H1 (cell line): ENCODE measurements at regions not wholly inside any gene's neighbourhood (a gene's known extent, or its start where the extent isn't known, plus 50 kb on each side); places are given as distances from the start of the nearest gene placed in this dataset.

Experiments used
- CTCF ChIA-PET: fragments of 300-600 bp; sonication (Branson Sonifier 250); formaldehyde crosslinking; loops from one replicate; lab custom pipeline; 2021; ENCODE audit not compliant: partially characterized antibody; lab: Charles Lee
- POLR2A ChIA-PET: fragments of 300-600 bp; sonication (Branson Sonifier 250); formaldehyde crosslinking; loops from one replicate; lab custom pipeline; 2021; ENCODE audit warnings: inconsistent platforms; ENCODE audit not compliant: partially characterized antibody; lab: Charles Lee
- DNase-seq, 2 experiments: peaks; one replicate each; pipeline versions ENCODE4 v3.0.0 to v3.0.0-alpha.2; 2010 to 2022; ENCODE audit warnings: low spot score in 2 of 2, low read depth in 1 of 2, mixed read lengths in 1 of 2
- FAIRE-seq: peaks from 2 replicates; lab custom pipeline; 2011; peaks lifted over from hg19 to GRCh38; lab: Jason Lieb, UNC
- H2AFZ ChIP-seq: 2 replicates; pipeline ENCODE4 v1.8.1; 2012; ENCODE audit warnings: low read length, inconsistent platforms
- H2AK5ac ChIP-seq: 2 replicates; pipeline ENCODE4 v1.6.1; 2013; ENCODE audit warnings: low read depth, low read length
- H2BK120ac ChIP-seq: replicated peaks from 2 replicates; pipeline ENCODE3; 2013; ENCODE audit warnings: low read depth, low read length, inconsistent platforms
- H2BK12ac ChIP-seq: 2 replicates; pipeline ENCODE4 v1.6.1; 2013; ENCODE audit warnings: low read depth, low read length
- H2BK15ac ChIP-seq: 2 replicates; pipeline ENCODE4 v1.6.1; 2013; ENCODE audit warnings: low read length
- H2BK20ac ChIP-seq: 2 replicates; pipeline ENCODE4 v1.6.1; 2013; ENCODE audit warnings: low read length
- H2BK5ac ChIP-seq: 2 replicates; pipeline ENCODE4 v1.6.1; 2013; ENCODE audit warnings: low read depth, low read length
- H3K14ac ChIP-seq: 2 replicates; pipeline ENCODE4 v1.6.1; 2013; ENCODE audit warnings: inconsistent platforms; ENCODE audit not compliant: insufficient read length
- H3K18ac ChIP-seq: 2 replicates; pipeline ENCODE4 v1.6.1; 2013; ENCODE audit warnings: low read length; ENCODE audit errors: extremely low read depth
- H3K23ac ChIP-seq: 2 replicates; pipeline ENCODE4 v1.6.1; 2013; ENCODE audit warnings: inconsistent platforms; ENCODE audit not compliant: insufficient read length
- H3K23me2 ChIP-seq: 2 replicates; pipeline ENCODE4 v1.6.1; 2013; ENCODE audit warnings: low read depth, low read length
- H3K27ac ChIP-seq: 2 replicates; pipeline ENCODE4 v1.6.1; 2011; ENCODE audit warnings: low read depth, low read length, inconsistent platforms
- H3K27me3 ChIP-seq, 4 experiments: replicated peaks in 1 of 4; 1 replicate in 1 of 4; 2 replicates in 3 of 4; pipeline versions ENCODE4 v1.6.1 to v1.8.1; 2011 to 2013; ENCODE audit warnings: low read length in 3 of 4, mild to moderate bottlenecking in 3 of 4, inconsistent platforms in 2 of 4, mixed read lengths in 2 of 4, moderate library complexity in 1 of 4; ENCODE audit not compliant: control insufficient read depth in 3 of 4, insufficient read depth in 3 of 4; ENCODE audit errors: extremely low read depth in 1 of 4
- H3K36me3 ChIP-seq, 4 experiments: 2 replicates each; pipeline versions ENCODE4 v1.6.1 to v1.8.1; 2011 to 2013; ENCODE audit warnings: mild to moderate bottlenecking in 4 of 4, low read length in 3 of 4, moderate library complexity in 2 of 4, control low read depth in 1 of 4, inconsistent platforms in 1 of 4; ENCODE audit not compliant: insufficient read depth in 4 of 4, control insufficient read depth in 2 of 4
- H3K4ac ChIP-seq: replicated peaks from 2 replicates; pipeline ENCODE3; 2013; ENCODE audit warnings: low read length, low read depth, mixed read lengths, inconsistent platforms; ENCODE audit not compliant: insufficient read length
- H3K4me1 ChIP-seq, 4 experiments: replicated peaks in 1 of 4; 1 replicate in 1 of 4; 2 replicates in 3 of 4; pipeline versions ENCODE4 v1.6.1 to v1.8.1; 2011 to 2013; ENCODE audit warnings: low read length in 3 of 4, inconsistent platforms in 2 of 4, mixed read lengths in 1 of 4; ENCODE audit not compliant: insufficient read depth in 4 of 4, control insufficient read depth in 3 of 4
- H3K4me2 ChIP-seq, 2 experiments: 2 replicates each; pipeline versions ENCODE4 v1.6.1 to v1.8.1; 2011 to 2013; ENCODE audit warnings: low read depth in 2 of 2, low read length in 2 of 2, control low read depth in 1 of 2, inconsistent platforms in 1 of 2, mild to moderate bottlenecking in 1 of 2; ENCODE audit not compliant: insufficient read depth in 1 of 2
- H3K4me3 ChIP-seq, 4 experiments: fragments of 200-600, 300-600 bp in 1 of 4; sonication (generic), shearing (Covaris generic), sonication (Bioruptor Twin) in 1 of 4; 2 replicates each; pipeline versions ENCODE4 v1.5.1 to v1.8.1; 2011 to 2016; ENCODE audit warnings: low read length in 4 of 4, low read depth in 3 of 4, control low read depth in 2 of 4, inconsistent platforms in 2 of 4, mild to moderate bottlenecking in 2 of 4, mixed read lengths in 1 of 4, moderate library complexity in 1 of 4; ENCODE audit not compliant: insufficient read depth in 2 of 4; ENCODE audit errors: extremely low read depth in 1 of 4
- H3K56ac ChIP-seq: replicated peaks from 2 replicates; pipeline ENCODE3; 2013; ENCODE audit warnings: low read depth, mild to moderate bottlenecking, mixed read lengths, low read length, inconsistent platforms; ENCODE audit not compliant: insufficient read length
- H3K79me1 ChIP-seq: 2 replicates; pipeline ENCODE4 v1.6.1; 2013; ENCODE audit warnings: low read depth, low read length, control low read depth
- H3K79me2 ChIP-seq, 2 experiments: 2 replicates each; pipeline versions ENCODE4 v1.6.1 to v1.8.1; 2012 to 2013; ENCODE audit warnings: low read length in 2 of 2, mild to moderate bottlenecking in 2 of 2, inconsistent platforms in 1 of 2; ENCODE audit not compliant: insufficient read depth in 2 of 2, control insufficient read depth in 1 of 2
- H3K9ac ChIP-seq, 4 experiments: replicated peaks in 1 of 4; 1 replicate in 1 of 4; 2 replicates in 3 of 4; pipeline versions ENCODE4 v1.6.1 to v1.8.1; 2011 to 2013; ENCODE audit warnings: low read depth in 3 of 4, low read length in 3 of 4, control low read depth in 2 of 4, mild to moderate bottlenecking in 2 of 4, moderate library complexity in 2 of 4, inconsistent platforms in 1 of 4; ENCODE audit errors: extremely low read depth in 1 of 4
- H3K9me3 ChIP-seq, 2 experiments: 2 replicates each; pipeline versions ENCODE4 v1.6.1 to v1.8.1; 2012 to 2013; ENCODE audit warnings: mild to moderate bottlenecking in 2 of 2, moderate library complexity in 2 of 2, control low read depth in 1 of 2, inconsistent platforms in 1 of 2, low read depth in 1 of 2, low read length in 1 of 2, mixed read lengths in 1 of 2; ENCODE audit not compliant: insufficient read depth in 2 of 2
- H4K20me1 ChIP-seq, 2 experiments: replicated peaks in 1 of 2; 2 replicates each; pipeline versions ENCODE3 to v1.8.1; 2011 to 2013; ENCODE audit warnings: inconsistent platforms in 2 of 2, low read length in 2 of 2, mild to moderate bottlenecking in 1 of 2; ENCODE audit not compliant: insufficient read depth in 2 of 2, control insufficient read depth in 1 of 2
- H4K5ac ChIP-seq: 2 replicates; pipeline ENCODE4 v1.6.1; 2013; ENCODE audit warnings: low read length, low read depth, mixed read lengths, inconsistent platforms; ENCODE audit not compliant: insufficient read length
- H4K8ac ChIP-seq: 2 replicates; pipeline ENCODE4 v1.8.0; 2013; ENCODE audit warnings: mild to moderate bottlenecking, moderate library complexity, low read length, inconsistent platforms; ENCODE audit not compliant: insufficient read depth; ENCODE audit errors: extremely low read depth
- H4K91ac ChIP-seq: replicated peaks from 2 replicates; pipeline ENCODE3; 2013; ENCODE audit warnings: low read length, mixed read lengths, inconsistent platforms; ENCODE audit not compliant: insufficient read length
- CEBPB ChIP-seq: IDR thresholded peaks from 2 replicates; pipeline ENCODE4 v1.6.1; 2012; ENCODE audit warnings: low read depth, low read length
- HDAC2 ChIP-seq, 2 experiments: fragments of 300-600 bp in 1 of 2; sonication (generic) in 1 of 2; IDR thresholded peaks; 2 replicates each; pipeline ENCODE4 v1.6.1; 2011 to 2012; ENCODE audit warnings: low read depth in 2 of 2, low read length in 2 of 2, mild to moderate bottlenecking in 2 of 2, moderate library complexity in 2 of 2, borderline replicate concordance in 1 of 2, inconsistent platforms in 1 of 2
- POLR2AphosphoS5 ChIP-seq: IDR thresholded peaks from 2 replicates; pipeline ENCODE4 v1.6.1; 2011; ENCODE audit warnings: low read depth, low read length
- SAP30 ChIP-seq: fragments of 300-600 bp; sonication (generic); IDR thresholded peaks from 2 replicates; pipeline ENCODE4 v1.7.1; 2012; ENCODE audit warnings: low read length, moderate library complexity, mild to moderate bottlenecking, inconsistent platforms; ENCODE audit not compliant: insufficient read depth, insufficient replicate concordance
- SIX5 ChIP-seq: IDR thresholded peaks from 2 replicates; pipeline ENCODE4 v1.6.1; 2011; ENCODE audit warnings: mild to moderate bottlenecking, low read depth, low read length
- SRF ChIP-seq: IDR thresholded peaks from 2 replicates; pipeline ENCODE4 v1.6.1; 2011; ENCODE audit warnings: mild to moderate bottlenecking, low read depth, low read length, moderate library complexity
- SUZ12 ChIP-seq: fragments of 200-600 bp; sonication (generic); IDR thresholded peaks from 2 replicates; pipeline ENCODE4 v1.6.1; 2012; ENCODE audit warnings: mild to moderate bottlenecking, inconsistent platforms, low read length, moderate library complexity, mixed read lengths
- TAF1 ChIP-seq: IDR thresholded peaks from 2 replicates; pipeline ENCODE4 v1.6.1; 2011; ENCODE audit warnings: mild to moderate bottlenecking, low read depth, low read length
- WGBS, 2 experiments: shearing (Covaris generic) in 1 of 2; methylation state at CpG; one replicate each; pipeline versions ENCODE4 v1.1.6 to v1.1.7; 2013 to 2015; ENCODE audit warnings: low lambda C conversion rate in 2 of 2, mixed read lengths in 2 of 2, inconsistent platforms in 1 of 2, low coverage in 1 of 2, missing lambda C conversion rate in 1 of 2; ENCODE audit not compliant: insufficient replicate concordance in 2 of 2, insufficient coverage in 1 of 2, insufficient read length in 1 of 2; ENCODE audit errors: extremely low coverage in 1 of 2, missing lambda C conversion rate in 1 of 2; 5-methylcytosine and 5-hydroxymethylcytosine counted together
- TF ChIP-seq, protein P1 (sequence below): IDR thresholded peaks from 2 replicates; pipeline ENCODE4 v1.6.1; 2011; ENCODE audit warnings: low read depth, mild to moderate bottlenecking, low read length; ENCODE audit not compliant: insufficient read depth

DNA sequence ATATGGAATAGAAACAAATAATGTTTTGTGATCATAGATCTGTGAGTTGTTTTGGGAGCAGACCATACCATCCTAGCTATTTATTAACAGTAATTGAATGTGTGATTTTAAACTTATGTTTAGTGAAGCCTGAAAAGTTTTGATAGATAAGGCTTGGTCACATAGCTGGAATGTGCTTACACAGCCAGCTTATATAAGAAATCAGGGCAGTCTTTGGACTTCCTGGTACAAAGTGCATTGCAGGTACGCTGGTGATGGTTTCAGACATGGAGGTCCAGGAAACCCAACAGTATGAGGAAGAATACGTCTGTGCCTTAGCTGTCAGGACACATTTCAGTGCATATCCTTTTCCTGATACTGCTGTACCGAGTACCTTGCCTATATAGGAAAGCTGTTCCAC, 2316.2 kb upstream of the PCDH20 start:
- no peak overlapping the region for H3K56ac ChIP-seq
- no peak overlapping the region for H2BK120ac ChIP-seq

More for the DNA sequence above, 2316.2 kb upstream of the PCDH20 start:
- TF ChIP-seq HDAC2 (IDR thresholded peaks at IDR 0.05; ENCODE audit: borderline replicate concordance in 1 of 2, low read depth in 2 of 2, low read length in 2 of 2) (no peak), SAP30 (no peak), CEBPB (no peak), SIX5 (no peak), POLR2AphosphoS5 (no peak), SRF (no peak), TAF1 (no peak), SUZ12 (no peak)
- TF ChIP-seq, protein P1, sequence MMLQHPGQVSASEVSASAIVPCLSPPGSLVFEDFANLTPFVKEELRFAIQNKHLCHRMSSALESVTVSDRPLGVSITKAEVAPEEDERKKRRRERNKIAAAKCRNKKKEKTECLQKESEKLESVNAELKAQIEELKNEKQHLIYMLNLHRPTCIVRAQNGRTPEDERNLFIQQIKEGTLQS = no peak
- no peak overlapping the region for H2BK12ac ChIP-seq
- no peak for DNase-seq
- H3K9me3 ChIP-seq = no peaks in the 10 kb centered on the region
- no peak overlapping the region for H2BK20ac ChIP-seq
- no peak overlapping the region for H3K27ac ChIP-seq
- no peak overlapping the region for H2AK5ac ChIP-seq
- H4K5ac ChIP-seq = no peak overlapping the region
- H3K4ac ChIP-seq = no peak overlapping the region
- no peak overlapping the region for H3K4me2 ChIP-seq
- no peaks in the 10 kb centered on the region for H3K79me1 ChIP-seq
- no peak overlapping the region for H2BK5ac ChIP-seq
- 90% methylated on average over 3 of the region's 3 CpGs; no CpG with 5 or more reads in 1 of the 2 experiments for WGBS, 2 experiments
- CTCF ChIA-PET = interaction anchor here (0.7 kb wide), 1 partner anchor 121 kb away, joined by 4 read pairs; no protein-coding TSS in a partner anchor
- no peak overlapping the region for H2BK15ac ChIP-seq
- no peak overlapping the region for H4K91ac ChIP-seq
- no peak overlapping the region for H2AFZ ChIP-seq
- H3K9ac ChIP-seq = no peak overlapping the region
- H3K4me3 ChIP-seq = no peak overlapping the region
- no peaks in the 10 kb centered on the region for H4K20me1 ChIP-seq
- no peaks in the 10 kb centered on the region for H3K79me2 ChIP-seq
- POLR2A ChIA-PET = no interaction called here
- FAIRE-seq = no peak
- no peaks in the 10 kb centered on the region for H3K36me3 ChIP-seq
- no peaks in the 10 kb centered on the region for H3K4me1 ChIP-seq
- no peak overlapping the region for H3K23ac ChIP-seq
- no peaks in the 10 kb centered on the region for H3K23me2 ChIP-seq
- H3K14ac ChIP-seq = no peak overlapping the region
- H4K8ac ChIP-seq = no peak overlapping the region
- no peak overlapping the region for H3K18ac ChIP-seq
- no peaks in the 10 kb centered on the region for H3K27me3 ChIP-seq
